Smooth muscle cell (in vitro differentiated cells): ENCODE measurements at regions not wholly inside any gene's neighbourhood (a gene's known extent, or its start where the extent isn't known, plus 50 kb on each side); places are given as distances from the start of the nearest gene placed in this dataset.

ENCODE experiments used
- DNase-seq: peaks from one replicate; lab custom pipeline; 2025; ENCODE audit not compliant: unreplicated experiment; lab: John Stamatoyannopoulos, UW
- H2AFZ ChIP-seq: fragments of 200-600 bp; sonication (generic); 2 replicates; pipeline ENCODE4 v1.6.0; 2016; ENCODE audit warnings: antibody characterized with exemption, low read depth, mild to moderate bottlenecking
- H3F3A ChIP-seq: fragments of 200-600 bp; sonication (generic); 2 replicates; pipeline ENCODE4 v1.6.0; 2017; ENCODE audit warnings: antibody characterized with exemption, low read depth
- H3K27ac ChIP-seq: fragments of 200-600 bp; sonication (generic); 2 replicates; pipeline ENCODE4 v1.5.1; 2016; ENCODE audit warnings: low read depth, mild to moderate bottlenecking
- H3K27me3 ChIP-seq: fragments of 200-600 bp; sonication (generic); 2 replicates; pipeline ENCODE4 v1.6.1; 2016; ENCODE audit warnings: low read depth, mild to moderate bottlenecking
- H3K36me3 ChIP-seq: fragments of 200-600 bp; sonication (generic); 2 replicates; pipeline ENCODE4 v1.5.1; 2016; ENCODE audit warnings: low read depth
- H3K4me1 ChIP-seq: fragments of 200-600 bp; sonication (generic); 2 replicates; pipeline ENCODE4 v1.5.1; 2016; ENCODE audit warnings: low read depth
- H3K4me2 ChIP-seq: fragments of 200-600 bp; sonication (generic); 2 replicates; pipeline ENCODE4 v1.6.0; 2016; ENCODE audit warnings: mild to moderate bottlenecking
- H3K4me3 ChIP-seq: fragments of 200-600 bp; sonication (generic); 2 replicates; pipeline ENCODE4 v1.5.1; 2016; ENCODE audit warnings: mild to moderate bottlenecking
- H3K79me2 ChIP-seq: fragments of 200-600 bp; sonication (generic); 2 replicates; pipeline ENCODE4 v1.6.0; 2016; ENCODE audit warnings: low read depth, mild to moderate bottlenecking
- H3K9ac ChIP-seq: fragments of 200-600 bp; sonication (generic); 2 replicates; pipeline ENCODE4 v1.6.0; 2016; ENCODE audit warnings: low read depth
- H3K9me3 ChIP-seq: fragments of 200-600 bp; sonication (generic); replicated peaks from 2 replicates; pipeline ENCODE4 v1.5.1; 2016; ENCODE audit warnings: low read depth
- H4K20me1 ChIP-seq: fragments of 200-600 bp; sonication (generic); 2 replicates; pipeline ENCODE4 v1.6.0; 2016; ENCODE audit warnings: low read depth
- CTCF ChIP-seq: fragments of 200-600 bp; sonication (generic); IDR thresholded peaks from 2 replicates; pipeline ENCODE4 v1.5.1; 2017; ENCODE audit warnings: borderline replicate concordance, mild to moderate bottlenecking, antibody characterized with exemption; ENCODE audit not compliant: insufficient read depth, poor library complexity, severe bottlenecking
- WGBS: methylation state at CpG from one replicate; pipeline ENCODE4 v1.1.7; 2016; ENCODE audit warnings: low lambda C conversion rate; 5-methylcytosine and 5-hydroxymethylcytosine counted together

- no peaks in the 10 kb centered on the region for H3F3A ChIP-seq
- DNase-seq, result no peak
- TF ChIP-seq CTCF, result no peak
- H3K36me3 ChIP-seq, result no peaks in the 10 kb centered on the region
- 89% methylated on average over 4 of the region's 4 CpGs for WGBS
- no peaks in the 10 kb centered on the region for H3K79me2 ChIP-seq
- no peak overlapping the region for H2AFZ ChIP-seq
- no peaks in the 10 kb centered on the region for H3K9me3 ChIP-seq
- no peaks in the 10 kb centered on the region for H4K20me1 ChIP-seq
- H3K9ac ChIP-seq, result no peak overlapping the region
- H3K4me2 ChIP-seq, result no peak overlapping the region
- no peaks in the 10 kb centered on the region for H3K4me1 ChIP-seq
- H3K27ac ChIP-seq, result no peak overlapping the region
- no peaks in the 10 kb centered on the region for H3K27me3 ChIP-seq
- H3K4me3 ChIP-seq, result no peak overlapping the region
These were observed 577.8 kb downstream of the ETNK1 start for GRCh38 chr12:23202728-23203127.

GRCh38 chr12:23204933-23205778 lies 580.2 kb downstream of the ETNK1 start:
- Histone ChIP-seq H3K4me3 (no peak overlapping the region), H3K4me2 (no peak overlapping the region), H3F3A (no peaks in the 10 kb centered on the region), H4K20me1 (no peaks in the 10 kb centered on the region), H2AFZ (no peak overlapping the region), H3K36me3 (no peaks in the 10 kb centered on the region), H3K9me3 (no peaks in the 10 kb centered on the region), H3K27ac (no peak overlapping the region), H3K9ac (no peak overlapping the region), H3K79me2 (no peaks in the 10 kb centered on the region), H3K4me1 (no peaks in the 10 kb centered on the region), H3K27me3 (no peaks in the 10 kb centered on the region)
- TF ChIP-seq CTCF, result peak; percentile 88
- DNase-seq, result no peak
- WGBS, result 11% methylated on average over 3 of the region's 3 CpGs

GRCh38 chr12:23209793-23210192 lies 584.8 kb downstream of the ETNK1 start:
- Histone ChIP-seq H4K20me1 (no peaks in the 10 kb centered on the region), H3F3A (no peaks in the 10 kb centered on the region)

More at GRCh38 chr12:23209793-23210192, 584.8 kb downstream of the ETNK1 start:
- TF ChIP-seq CTCF, result no peak
- H3K4me1 ChIP-seq, result no peaks in the 10 kb centered on the region
- no peak for DNase-seq
- no peaks in the 10 kb centered on the region for H3K79me2 ChIP-seq
- H3K4me2 ChIP-seq, result no peak overlapping the region
- H2AFZ ChIP-seq, result no peak overlapping the region
- H3K36me3 ChIP-seq, result no peaks in the 10 kb centered on the region
- H3K27ac ChIP-seq, result no peak overlapping the region
- no peaks in the 10 kb centered on the region for H3K9me3 ChIP-seq
- H3K27me3 ChIP-seq, result no peaks in the 10 kb centered on the region
- H3K4me3 ChIP-seq, result no peak overlapping the region
- 96% methylated on average over 2 of the region's 2 CpGs for WGBS
- H3K9ac ChIP-seq, result no peak overlapping the region
